H54 (cell line): ENCODE measurements at regions not wholly inside any gene's neighbourhood (a gene's known extent, or its start where the extent isn't known, plus 50 kb on each side); places are given as distances from the start of the nearest gene placed in this dataset.

Experiments used
- DNase-seq: peaks from one replicate; pipeline ENCODE4 v3.0.0; 2011; ENCODE audit warnings: low spot score, mixed read lengths; ENCODE audit not compliant: insufficient read length
- FAIRE-seq: peaks from 3 replicates; lab custom pipeline; 2011; peaks lifted over from hg19 to GRCh38; lab: Jason Lieb, UNC
- POLR2A ChIP-seq: IDR thresholded peaks from 2 replicates; pipeline ENCODE4 v1.6.1; 2011; ENCODE audit warnings: low read depth, mild to moderate bottlenecking, low read length

GRCh38 chr1:56160773-56161315, 418.5 kb downstream of the PLPP3 start:
- FAIRE-seq (no peak), DNase-seq (no peak)
- TF ChIP-seq POLR2A: no peak

- FAIRE-seq: no peak
- DNase-seq: no peak
Observed at GRCh38 chr1:56156971-56157876, 422.1 kb downstream of the PLPP3 start.

GRCh38 chr1:56153276-56153675, 426.1 kb downstream of the PLPP3 start:
- no peak for TF ChIP-seq POLR2A
- FAIRE-seq (no peak), DNase-seq (no peak)

More at GRCh38 chr1:56156971-56157876, 422.1 kb downstream of the PLPP3 start:
- TF ChIP-seq POLR2A: no peak

- TF ChIP-seq POLR2A: no peak
- no peak for DNase-seq
- FAIRE-seq: no peak
Observed at GRCh38 chr1:56152635-56153034, 426.7 kb downstream of the PLPP3 start.

- no peak for TF ChIP-seq POLR2A
- FAIRE-seq (no peak), DNase-seq (no peak)
Observed at GRCh38 chr1:56151402-56151801, 428.0 kb downstream of the PLPP3 start.

DNA sequence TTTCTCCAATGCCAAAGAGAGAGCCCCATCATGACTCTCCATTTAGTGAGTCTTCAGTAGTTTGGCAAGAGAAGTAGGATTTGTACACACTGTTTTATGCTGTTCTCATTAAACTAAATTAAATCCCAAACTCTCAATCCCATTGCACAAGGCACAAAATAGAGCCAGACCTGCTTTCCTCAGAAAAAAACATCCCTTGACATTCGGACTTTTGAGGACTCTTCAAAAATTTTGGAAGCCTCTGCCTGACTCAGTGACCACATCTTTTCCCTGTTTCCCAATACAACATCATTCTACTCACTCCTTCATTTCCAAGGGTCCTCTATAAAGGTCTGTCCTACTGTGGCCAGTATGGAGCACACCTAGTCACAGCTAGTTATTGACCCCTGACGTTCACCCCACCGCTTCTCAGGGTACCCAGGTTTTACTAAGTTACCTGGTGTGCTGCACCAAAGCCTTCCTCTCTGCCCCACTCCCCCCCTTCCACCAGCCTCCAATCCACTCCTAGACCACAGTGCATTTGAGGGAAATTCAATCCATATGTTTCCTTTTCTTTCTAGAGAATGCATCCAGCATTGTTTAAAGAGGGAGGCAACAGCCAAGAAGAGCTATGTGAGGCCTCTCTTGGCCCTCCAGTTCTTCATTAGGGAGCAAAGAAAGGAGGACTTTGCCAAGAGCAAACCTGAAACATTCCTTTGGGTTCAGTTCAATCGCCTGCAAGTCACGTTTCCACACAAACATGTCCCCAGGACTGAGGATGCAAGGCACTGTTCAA, 428.7 kb downstream of the PLPP3 start:
- no peak for TF ChIP-seq POLR2A
- no peak for DNase-seq
- no peak for FAIRE-seq

- no peak for TF ChIP-seq POLR2A
- DNase-seq: no peak
- FAIRE-seq: no peak
Observed at GRCh38 chr1:56149761-56150160, 429.6 kb downstream of the PLPP3 start.

- no peak for TF ChIP-seq POLR2A
- FAIRE-seq: no peak
- DNase-seq: no peak
Observed at GRCh38 chr1:56148326-56149193, 430.8 kb downstream of the PLPP3 start.

DNA sequence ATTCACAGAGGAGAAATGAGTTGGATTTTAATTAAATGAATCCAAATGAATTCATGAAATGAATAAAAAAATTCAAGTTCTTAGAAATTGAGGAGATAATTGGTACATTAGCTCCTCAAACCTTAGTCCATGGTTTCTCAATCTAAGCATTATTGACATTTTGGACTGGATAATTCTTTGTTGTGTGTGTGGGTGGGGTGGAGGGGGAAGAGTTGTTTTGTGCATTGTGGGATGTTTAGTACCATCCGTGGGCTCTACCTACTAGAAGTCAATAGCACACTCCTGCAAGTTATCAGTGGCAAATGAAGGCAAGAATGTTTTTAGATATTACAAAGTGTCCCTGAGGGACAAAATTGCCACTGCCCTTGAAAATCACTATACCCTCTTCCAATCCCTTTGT, 431.9 kb downstream of the PLPP3 start:
- DNase-seq (no peak), FAIRE-seq (no peak)
- no peak for TF ChIP-seq POLR2A

- FAIRE-seq: no peak
- no peak for DNase-seq
- no peak for TF ChIP-seq POLR2A
Observed at GRCh38 chr1:56147034-56147433, 432.3 kb downstream of the PLPP3 start.

GRCh38 chr1:56146449-56146848, 432.9 kb downstream of the PLPP3 start:
- FAIRE-seq (no peak), DNase-seq (no peak)
- TF ChIP-seq POLR2A: no peak

GRCh38 chr1:56145581-56145980, 433.8 kb downstream of the PLPP3 start:
- FAIRE-seq: no peak
- TF ChIP-seq POLR2A: no peak
- no peak for DNase-seq

GRCh38 chr1:56142301-56142700, 437.1 kb downstream of the PLPP3 start:
- DNase-seq: no peak
- TF ChIP-seq POLR2A: no peak
- no peak for FAIRE-seq
